K562 (cell line): ENCODE measurements at regions not wholly inside any gene's neighbourhood (a gene's known extent, or its start where the extent isn't known, plus 50 kb on each side); places are given as distances from the start of the nearest gene placed in this dataset.

ENCODE experiments used
- ATAC-seq: fragments of 200-7000 bp; cut with Tn5 transposase; 3 replicates; pipeline ENCODE4 v1.9.1; 2020; ENCODE audit warnings: moderate library complexity
- BruUV-seq: library from RNA; stranded (reverse); fragments of 400-500 nt; replicated peaks from 2 replicates; lab custom pipeline; 2021; lab: Mats Ljungman, UMichigan
- CTCF ChIA-PET: fragments of 300-600 bp; formaldehyde crosslinking; extraction: SDS; loops from one replicate; lab custom pipeline; 2021; ENCODE audit warnings: low intra/inter-chr PET ratio; lab: Yijun Ruan, JAX
- POLR2A ChIA-PET: fragments of 300-600, 350-650 bp; sonication (Branson Sonifier 250); formaldehyde crosslinking; extraction: SDS; loops from one replicate; lab custom pipeline; 2021; ENCODE audit warnings: antibody characterized with exemption, inconsistent platforms; lab: Yijun Ruan, JAX
- DNase-seq, 4 experiments: peaks; one replicate each; pipeline versions ENCODE4 v3.0.0 to v3.0.0-alpha.2; 2011 to 2018; ENCODE audit warnings: low spot score in 3 of 4, mixed read lengths in 3 of 4; ENCODE audit errors: extremely low read depth in 1 of 4
- FAIRE-seq: peaks from 2 replicates; lab custom pipeline; 2011; peaks lifted over from hg19 to GRCh38; lab: Jason Lieb, UNC
- H2AFZ ChIP-seq: 2 replicates; pipeline ENCODE4 v1.6.0; 2011; ENCODE audit warnings: low read depth, low read length, control low read depth, inconsistent platforms
- H3K27ac ChIP-seq: fragments of 200-600 bp; 3 replicates; pipeline ENCODE4 v1.8.0; 2011; ENCODE audit warnings: low read depth, mild to moderate bottlenecking, control low read depth, inconsistent platforms, low read length, moderate library complexity, mixed read lengths; ENCODE audit errors: extremely low read depth
- H3K27me3 ChIP-seq, 2 experiments: fragments of 300-600 bp in 1 of 2; 2 replicates in 1 of 2; 3 replicates in 1 of 2; pipeline versions ENCODE4 v1.6.0 to v1.8.0; 2011; ENCODE audit warnings: inconsistent platforms in 2 of 2, low read length in 2 of 2, mild to moderate bottlenecking in 1 of 2, mixed read lengths in 1 of 2, moderate library complexity in 1 of 2; ENCODE audit not compliant: control insufficient read depth in 2 of 2, insufficient read depth in 2 of 2
- H3K36me3 ChIP-seq: fragments of 300-600 bp; 3 replicates; pipeline ENCODE4 v1.8.0; 2011; ENCODE audit warnings: mild to moderate bottlenecking, low read length, inconsistent platforms; ENCODE audit not compliant: control insufficient read depth, insufficient read depth
- H3K4me1 ChIP-seq, 2 experiments: fragments of 200-600 bp in 1 of 2; replicated peaks in 1 of 2; 2 replicates in 1 of 2; 3 replicates in 1 of 2; pipeline versions ENCODE4 v1.5.1 to v1.8.0; 2011; ENCODE audit warnings: inconsistent platforms in 2 of 2, low read length in 2 of 2, mild to moderate bottlenecking in 1 of 2, mixed read lengths in 1 of 2, moderate library complexity in 1 of 2; ENCODE audit not compliant: control insufficient read depth in 2 of 2, insufficient read depth in 2 of 2
- H3K4me2 ChIP-seq: 2 replicates; pipeline ENCODE4 v1.6.1; 2011; ENCODE audit warnings: low read length, control low read depth, inconsistent platforms, mixed read lengths; ENCODE audit not compliant: insufficient read depth
- H3K4me3 ChIP-seq: fragments of 200-600 bp; sonication (generic), shearing (Covaris generic); 2 replicates; pipeline ENCODE4 v1.5.1; 2016; ENCODE audit warnings: control low read depth, inconsistent platforms
- H3K79me2 ChIP-seq: fragments of 200-600 bp; 3 replicates; pipeline ENCODE4 v1.8.0; 2011; ENCODE audit warnings: low read length, inconsistent platforms; ENCODE audit not compliant: control insufficient read depth, insufficient read depth
- H3K9ac ChIP-seq, 2 experiments: 2 replicates each; pipeline versions ENCODE4 v1.6.0 to v1.6.1; 2011; ENCODE audit warnings: low read depth in 2 of 2, low read length in 2 of 2, control low read depth in 1 of 2, inconsistent platforms in 1 of 2, mild to moderate bottlenecking in 1 of 2, mixed read lengths in 1 of 2; ENCODE audit not compliant: insufficient read depth in 1 of 2
- H3K9me1 ChIP-seq: one replicate; pipeline ENCODE4 v1.6.0; 2011; ENCODE audit warnings: inconsistent platforms, mild to moderate bottlenecking, low read length, moderate library complexity; ENCODE audit not compliant: control insufficient read depth, insufficient read depth
- H3K9me3 ChIP-seq: replicated peaks from 2 replicates; pipeline ENCODE4 v1.5.1; 2011; ENCODE audit warnings: low read depth, low read length, inconsistent platforms; ENCODE audit not compliant: control insufficient read depth, insufficient read depth
- H4K20me1 ChIP-seq: replicated peaks from 2 replicates; pipeline ENCODE4 v1.6.1; 2011; ENCODE audit warnings: low read length, inconsistent platforms, mixed read lengths; ENCODE audit not compliant: control insufficient read depth, insufficient read depth
- GTF2A2 ChIP-seq: IDR thresholded peaks from 2 replicates; pipeline ENCODE4 v1.6.1; 2016; ENCODE audit warnings: mild to moderate bottlenecking, missing genetic modification characterization, missing compliant biosample characterization
- GTF2E2 ChIP-seq: fragments of 200-800 bp; sonication (Bioruptor generic); IDR thresholded peaks from 2 replicates; pipeline ENCODE4 v1.6.1; 2016; ENCODE audit warnings: missing genetic modification characterization, missing compliant biosample characterization
- HMG20A ChIP-seq: fragments of 450-650 bp; formaldehyde crosslinking; conservative IDR thresholded peaks from 2 replicates; pipeline ENCODE4 v1.4.0; 2020; ENCODE audit warnings: mild to moderate bottlenecking, mixed read lengths
- MEF2D ChIP-seq: conservative IDR thresholded peaks from 2 replicates; pipeline ENCODE4 v1.6.1; 2016; ENCODE audit warnings: low read depth, missing genetic modification characterization, missing compliant biosample characterization
- NELFE ChIP-seq: IDR thresholded peaks from 2 replicates; pipeline ENCODE4 v1.6.1; 2011; ENCODE audit warnings: mild to moderate bottlenecking; ENCODE audit not compliant: insufficient read depth, insufficient read length
- NRF1 ChIP-seq, 2 experiments: fragments of 450-650 bp; IDR thresholded peaks in 1 of 2; conservative IDR thresholded peaks in 1 of 2; 2 replicates each; pipeline ENCODE4 v1.6.1; 2014; ENCODE audit warnings: mild to moderate bottlenecking in 2 of 2
- RBM15 ChIP-seq: fragments of 200-400 bp; formaldehyde crosslinking; IDR thresholded peaks from 2 replicates; pipeline ENCODE4 v1.6.1; 2018; ENCODE audit warnings: mild to moderate bottlenecking, low read length, moderate library complexity; ENCODE audit not compliant: insufficient read depth
- TARDBP ChIP-seq: fragments of 450-650 bp; IDR thresholded peaks from 2 replicates; pipeline ENCODE4 v1.6.1; 2016
- ZNF140 ChIP-seq: fragments of 250-450 bp; sonication (Bioruptor Pico); IDR thresholded peaks from 2 replicates; pipeline ENCODE4 v1.8.0; 2021; ENCODE audit warnings: moderate library complexity, mild to moderate bottlenecking, inconsistent platforms
- WGBS: fragments of 100-300 bp; shearing (Covaris generic); methylation state at CpG from one replicate; pipeline ENCODE4 v1.1.6; 2016; ENCODE audit warnings: low coverage, mixed read lengths; ENCODE audit not compliant: insufficient coverage; ENCODE audit errors: missing lambda C conversion rate; 5-methylcytosine and 5-hydroxymethylcytosine counted together
- in situ Hi-C: fragments of 300-500 bp; cut with MboI; formaldehyde crosslinking; loops from 4 replicates; pipeline ENCODE4 v1.15.0; 2018; ENCODE audit warnings: inconsistent platforms, mixed read lengths
- intact Hi-C: fragments of 100-400 bp; cut with micrococcal nuclease; formaldehyde crosslinking; loops from 2 replicates; pipeline ENCODE4 v1.14.2; 2022
- TF ChIP-seq, protein P1 (sequence below): fragments of 450-650 bp; formaldehyde crosslinking; IDR thresholded peaks from 2 replicates; pipeline ENCODE4 v1.4.0; 2022; ENCODE audit warnings: mild to moderate bottlenecking, moderate library complexity
- TF ChIP-seq, protein P2 (sequence below): fragments of 250-450 bp; sonication (Bioruptor Pico); IDR thresholded peaks from 2 replicates; pipeline ENCODE4 v1.8.0; 2022; ENCODE audit warnings: inconsistent platforms
- TF ChIP-seq, protein P3 (sequence below), 2 experiments: fragments of 450-650 bp in 1 of 2; sonication (generic) in 1 of 2; formaldehyde crosslinking in 1 of 2; IDR thresholded peaks in 1 of 2; conservative IDR thresholded peaks in 1 of 2; 2 replicates each; pipeline versions ENCODE4 v1.6.1 to v1.8.1; 2016 to 2023; ENCODE audit warnings: mild to moderate bottlenecking in 2 of 2, moderate library complexity in 2 of 2, inconsistent platforms in 1 of 2, missing genetic modification reagents in 1 of 2
- TF ChIP-seq, protein P4 (sequence below): IDR thresholded peaks from 2 replicates; pipeline ENCODE4 v1.6.1; 2016; ENCODE audit warnings: missing genetic modification characterization, missing compliant biosample characterization

DNA sequence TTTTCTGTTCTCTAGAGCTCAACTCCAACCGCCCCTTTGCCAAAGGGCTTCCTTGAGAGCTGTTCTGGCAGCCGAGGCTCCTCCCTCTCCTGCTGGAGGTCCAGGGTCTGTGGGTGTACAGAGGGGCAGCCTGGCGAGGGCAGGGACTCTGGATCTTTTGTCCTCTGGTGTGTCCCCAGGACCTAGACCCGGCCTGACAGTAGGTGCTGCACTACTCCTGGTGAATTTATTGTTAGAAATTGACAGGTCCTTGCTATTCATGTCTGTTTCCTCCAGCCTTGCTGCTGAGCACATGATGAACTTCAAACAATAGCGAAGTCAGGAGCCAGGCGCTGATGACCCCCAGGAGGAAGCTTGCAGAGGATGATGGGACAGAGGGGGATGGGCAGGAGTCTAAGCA, 234.7 kb upstream of the SULF2 start:
- ATAC-seq (no peak), DNase-seq (no peak), FAIRE-seq (no peak)
- Histone ChIP-seq H2AFZ (no peak overlapping the region), H3K4me3 (no peak overlapping the region), H3K79me2 (no peaks in the 10 kb centered on the region), H3K4me2 (no peak overlapping the region), H3K9ac (no peak overlapping the region), H4K20me1 (no peaks in the 10 kb centered on the region), H3K27me3 (peaks cover 0 to 2% of the 10 kb centered on the region in 2 experiments; a peak in 3 of 5 replicates), H3K9me3 (no peaks in the 10 kb centered on the region), H3K36me3 (no peaks in the 10 kb centered on the region), H3K27ac (no peak overlapping the region), H3K9me1 (no peaks in the 10 kb centered on the region), H3K4me1 (no peaks in the 10 kb centered on the region)
- 0% methylated on average over 6 of the region's 6 CpGs for WGBS
- intact Hi-C loops (no loop called here), in situ Hi-C loops (no loop called here)
- BruUV-seq: no TSS peak
- POLR2A ChIA-PET: interaction anchor here (0.6 kb wide), 1 partner anchor 284 kb away, joined by 3 read pairs; no protein-coding TSS in a partner anchor
- CTCF ChIA-PET: no interaction called here
- TF ChIP-seq NELFE: no peak
- no peak for TF ChIP-seq GTF2E2 (tag)
- TF ChIP-seq ZNF140 (CRISPR knock-in tag): no peak
- no peak for TF ChIP-seq RBM15
- TF ChIP-seq, protein P1, sequence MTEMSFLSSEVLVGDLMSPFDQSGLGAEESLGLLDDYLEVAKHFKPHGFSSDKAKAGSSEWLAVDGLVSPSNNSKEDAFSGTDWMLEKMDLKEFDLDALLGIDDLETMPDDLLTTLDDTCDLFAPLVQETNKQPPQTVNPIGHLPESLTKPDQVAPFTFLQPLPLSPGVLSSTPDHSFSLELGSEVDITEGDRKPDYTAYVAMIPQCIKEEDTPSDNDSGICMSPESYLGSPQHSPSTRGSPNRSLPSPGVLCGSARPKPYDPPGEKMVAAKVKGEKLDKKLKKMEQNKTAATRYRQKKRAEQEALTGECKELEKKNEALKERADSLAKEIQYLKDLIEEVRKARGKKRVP: no peak
- TF ChIP-seq, protein P2, sequence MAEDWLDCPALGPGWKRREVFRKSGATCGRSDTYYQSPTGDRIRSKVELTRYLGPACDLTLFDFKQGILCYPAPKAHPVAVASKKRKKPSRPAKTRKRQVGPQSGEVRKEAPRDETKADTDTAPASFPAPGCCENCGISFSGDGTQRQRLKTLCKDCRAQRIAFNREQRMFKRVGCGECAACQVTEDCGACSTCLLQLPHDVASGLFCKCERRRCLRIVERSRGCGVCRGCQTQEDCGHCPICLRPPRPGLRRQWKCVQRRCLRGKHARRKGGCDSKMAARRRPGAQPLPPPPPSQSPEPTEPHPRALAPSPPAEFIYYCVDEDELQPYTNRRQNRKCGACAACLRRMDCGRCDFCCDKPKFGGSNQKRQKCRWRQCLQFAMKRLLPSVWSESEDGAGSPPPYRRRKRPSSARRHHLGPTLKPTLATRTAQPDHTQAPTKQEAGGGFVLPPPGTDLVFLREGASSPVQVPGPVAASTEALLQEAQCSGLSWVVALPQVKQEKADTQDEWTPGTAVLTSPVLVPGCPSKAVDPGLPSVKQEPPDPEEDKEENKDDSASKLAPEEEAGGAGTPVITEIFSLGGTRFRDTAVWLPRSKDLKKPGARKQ: no peak
- no peak for TF ChIP-seq TARDBP
- TF ChIP-seq MEF2D: no peak
- no peak for TF ChIP-seq HMG20A (CRISPR knock-in tag)
- TF ChIP-seq, protein P3, sequence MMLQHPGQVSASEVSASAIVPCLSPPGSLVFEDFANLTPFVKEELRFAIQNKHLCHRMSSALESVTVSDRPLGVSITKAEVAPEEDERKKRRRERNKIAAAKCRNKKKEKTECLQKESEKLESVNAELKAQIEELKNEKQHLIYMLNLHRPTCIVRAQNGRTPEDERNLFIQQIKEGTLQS (IDR thresholded peaks at IDR 0.05): no peak
- TF ChIP-seq, protein P3 (CRISPR knock-in tag; conservative IDR thresholded peaks at IDR 0.05): no peak
- no peak for TF ChIP-seq GTF2A2 (tag)
- no peak for TF ChIP-seq NRF1 (conservative IDR thresholded peaks at IDR 0.05 in 1 of 2, IDR thresholded peaks at IDR 0.05 in 1 of 2)
- TF ChIP-seq, protein P4, sequence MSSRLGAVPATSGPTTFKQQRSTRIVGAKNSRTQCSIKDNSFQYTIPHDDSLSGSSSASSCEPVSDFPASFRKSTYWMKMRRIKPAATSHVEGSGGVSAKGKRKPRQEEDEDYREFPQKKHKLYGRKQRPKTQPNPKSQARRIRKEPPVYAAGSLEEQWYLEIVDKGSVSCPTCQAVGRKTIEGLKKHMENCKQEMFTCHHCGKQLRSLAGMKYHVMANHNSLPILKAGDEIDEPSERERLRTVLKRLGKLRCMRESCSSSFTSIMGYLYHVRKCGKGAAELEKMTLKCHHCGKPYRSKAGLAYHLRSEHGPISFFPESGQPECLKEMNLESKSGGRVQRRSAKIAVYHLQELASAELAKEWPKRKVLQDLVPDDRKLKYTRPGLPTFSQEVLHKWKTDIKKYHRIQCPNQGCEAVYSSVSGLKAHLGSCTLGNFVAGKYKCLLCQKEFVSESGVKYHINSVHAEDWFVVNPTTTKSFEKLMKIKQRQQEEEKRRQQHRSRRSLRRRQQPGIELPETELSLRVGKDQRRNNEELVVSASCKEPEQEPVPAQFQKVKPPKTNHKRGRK (tag): no peak
